22Rv1 (cell line): ENCODE measurements at regions not wholly inside any gene's neighbourhood (a gene's known extent, or its start where the extent isn't known, plus 50 kb on each side); places are given as distances from the start of the nearest gene placed in this dataset.

Source experiments
- ZFX ChIP-seq: fragments of 450-650 bp; IDR thresholded peaks from 2 replicates; pipeline ENCODE4 v1.6.1; 2017; ENCODE audit warnings: antibody characterized with exemption, borderline replicate concordance
- TF ChIP-seq, protein P1 (sequence below): fragments of 450-650 bp; IDR thresholded peaks from 2 replicates; pipeline ENCODE4 v1.5.1; 2017; ENCODE audit warnings: mild to moderate bottlenecking

DNA sequence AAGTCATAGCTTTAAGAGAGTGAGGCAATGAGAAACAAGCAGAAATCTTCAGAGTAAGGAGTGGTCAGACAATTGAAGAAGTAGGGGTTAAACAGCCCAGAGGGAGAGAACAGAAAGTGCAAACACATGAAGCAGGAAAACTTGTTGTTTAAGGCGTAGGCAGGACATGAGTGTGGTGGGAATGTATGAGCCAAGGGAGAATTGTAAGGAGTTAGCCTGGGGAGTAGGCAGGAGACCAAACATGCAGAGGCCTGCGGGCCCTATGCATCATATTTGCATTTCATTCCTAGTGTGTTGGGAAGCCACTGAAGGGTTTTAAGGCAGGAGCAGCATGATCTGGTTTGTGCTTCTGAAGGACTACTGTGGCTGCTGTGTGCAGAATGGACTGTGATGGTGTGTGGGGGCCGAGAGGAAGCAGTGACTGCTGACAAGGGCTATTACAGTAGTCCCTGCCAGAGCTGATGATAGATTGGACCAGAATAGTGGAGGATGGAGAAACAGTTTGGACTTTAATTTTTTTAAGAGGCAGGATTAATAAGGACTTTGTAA, 179.9 kb upstream of the C11orf87 start:
- TF ChIP-seq, protein P1, sequence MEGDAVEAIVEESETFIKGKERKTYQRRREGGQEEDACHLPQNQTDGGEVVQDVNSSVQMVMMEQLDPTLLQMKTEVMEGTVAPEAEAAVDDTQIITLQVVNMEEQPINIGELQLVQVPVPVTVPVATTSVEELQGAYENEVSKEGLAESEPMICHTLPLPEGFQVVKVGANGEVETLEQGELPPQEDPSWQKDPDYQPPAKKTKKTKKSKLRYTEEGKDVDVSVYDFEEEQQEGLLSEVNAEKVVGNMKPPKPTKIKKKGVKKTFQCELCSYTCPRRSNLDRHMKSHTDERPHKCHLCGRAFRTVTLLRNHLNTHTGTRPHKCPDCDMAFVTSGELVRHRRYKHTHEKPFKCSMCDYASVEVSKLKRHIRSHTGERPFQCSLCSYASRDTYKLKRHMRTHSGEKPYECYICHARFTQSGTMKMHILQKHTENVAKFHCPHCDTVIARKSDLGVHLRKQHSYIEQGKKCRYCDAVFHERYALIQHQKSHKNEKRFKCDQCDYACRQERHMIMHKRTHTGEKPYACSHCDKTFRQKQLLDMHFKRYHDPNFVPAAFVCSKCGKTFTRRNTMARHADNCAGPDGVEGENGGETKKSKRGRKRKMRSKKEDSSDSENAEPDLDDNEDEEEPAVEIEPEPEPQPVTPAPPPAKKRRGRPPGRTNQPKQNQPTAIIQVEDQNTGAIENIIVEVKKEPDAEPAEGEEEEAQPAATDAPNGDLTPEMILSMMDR, result no peak
- TF ChIP-seq ZFX, result no peak
